GM13976 (cell line): ENCODE measurements at regions not wholly inside any gene's neighbourhood (a gene's known extent, or its start where the extent isn't known, plus 50 kb on each side); places are given as distances from the start of the nearest gene placed in this dataset.
"Not testable (repeated sequence)": the region's sequence is repeated elsewhere in the genome, so short reads cannot be mapped to it uniquely, and the experiment has no call there.

Experiments used
- DNase-seq: peaks from one replicate; pipeline ENCODE4 v3.0.0; 2012; ENCODE audit warnings: low spot score
- CTCF ChIP-seq: IDR thresholded peaks from 2 replicates; pipeline ENCODE4 v1.5.1; 2012; ENCODE audit warnings: borderline replicate concordance, mild to moderate bottlenecking; ENCODE audit not compliant: insufficient read depth; ENCODE audit errors: extremely low read depth, missing control alignments, control extremely low read depth
- in situ Hi-C: fragments of 300-500 bp; cut with MboI; formaldehyde crosslinking; loops from one replicate; pipeline ENCODE4 v1.12.0; 2022; ENCODE audit warnings: low sequenced_read_pairs, mixed read lengths, inconsistent platforms; ENCODE audit not compliant: unreplicated experiment

DNA sequence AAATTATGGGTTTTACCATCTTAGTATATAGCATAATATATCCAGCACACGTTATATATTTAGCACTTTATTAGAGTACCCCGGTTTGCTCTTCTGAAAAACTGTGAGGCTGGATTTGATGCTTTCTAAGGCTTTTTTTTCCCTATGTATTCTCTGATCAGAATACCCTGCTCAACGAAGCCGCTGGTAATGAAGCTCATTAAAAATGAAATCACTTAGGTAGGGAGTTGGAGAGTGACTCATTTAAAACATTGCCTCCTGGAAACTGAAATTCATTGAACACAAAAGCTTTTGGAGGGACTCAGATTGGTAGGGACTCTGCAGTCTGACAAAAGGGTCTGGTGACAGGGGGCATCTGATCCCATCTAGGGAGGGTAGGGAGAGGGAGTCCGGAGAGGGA, 365.4 kb upstream of the MEX3C start:
- no peak for DNase-seq
- no peak for TF ChIP-seq CTCF
- in situ Hi-C loops, result no loop called here

DNA sequence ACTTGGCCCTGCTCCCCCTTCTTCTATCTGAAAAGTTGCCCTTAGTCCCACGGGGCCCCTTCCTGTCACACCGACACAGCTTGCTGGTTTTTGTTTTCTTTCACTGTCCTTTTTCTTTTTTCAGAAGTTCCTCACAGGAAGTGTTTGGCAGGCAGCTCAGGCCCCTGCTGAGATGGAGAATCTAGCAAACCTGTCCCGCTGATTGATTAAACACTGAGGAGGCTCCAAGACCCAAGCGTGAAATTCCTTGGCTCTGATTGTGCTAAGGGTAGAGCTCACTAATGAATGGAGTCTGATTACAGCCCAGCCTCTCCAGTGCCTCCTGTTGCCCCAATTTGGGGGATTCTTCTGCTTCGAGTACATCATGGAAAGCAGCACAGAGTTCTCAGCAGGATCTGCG, 365.9 kb upstream of the MEX3C start:
- no peak for TF ChIP-seq CTCF
- in situ Hi-C loops, result no loop called here
- no peak for DNase-seq

DNA sequence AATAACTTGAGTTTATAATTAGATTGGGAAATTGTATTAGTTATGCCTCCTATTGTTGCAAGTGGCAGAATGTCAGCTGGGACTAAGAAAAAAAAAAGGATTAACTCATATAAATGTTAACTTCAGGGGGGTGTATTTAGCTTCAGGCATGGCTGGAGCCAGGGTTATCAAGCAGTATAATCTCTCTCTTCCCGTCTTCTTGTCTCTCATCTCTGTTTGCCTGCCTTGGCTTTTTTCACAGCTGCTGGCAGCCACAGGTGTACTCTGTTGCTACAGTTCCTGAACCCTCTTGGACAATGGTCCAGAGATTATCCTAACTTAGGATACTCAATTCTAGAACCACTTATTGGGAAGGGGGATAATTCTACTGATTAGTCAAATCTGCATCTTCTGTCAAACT, 370.7 kb upstream of the MEX3C start:
- no peak for TF ChIP-seq CTCF
- DNase-seq, result no peak
- in situ Hi-C loops, result no loop called here

- DNase-seq, result no peak
- no peak for TF ChIP-seq CTCF
- in situ Hi-C loops, result no loop called here
Observed at GRCh38 chr18:51569153-51569552, 371.7 kb upstream of the MEX3C start.

DNA sequence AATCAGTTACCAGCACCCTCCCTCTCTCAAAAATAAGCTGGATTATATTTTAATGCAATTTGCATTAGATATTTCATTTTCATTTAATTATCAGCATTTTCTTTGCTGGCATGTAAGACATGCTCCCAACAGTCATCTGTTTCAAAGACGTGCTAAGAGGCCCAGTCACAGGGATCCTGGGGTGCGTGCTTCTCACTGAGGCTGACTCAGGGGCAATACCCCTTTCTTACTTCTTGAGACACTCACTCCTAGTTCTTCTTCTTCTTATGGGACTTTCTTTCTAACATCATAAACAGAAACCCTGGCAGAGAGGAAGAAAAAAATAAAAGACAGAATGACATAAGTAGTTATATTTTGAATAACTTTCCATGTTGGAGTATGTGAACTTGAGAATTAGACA, 372.1 kb upstream of the MEX3C start:
- no peak for TF ChIP-seq CTCF
- DNase-seq, result no peak
- in situ Hi-C loops, result no loop called here

DNA sequence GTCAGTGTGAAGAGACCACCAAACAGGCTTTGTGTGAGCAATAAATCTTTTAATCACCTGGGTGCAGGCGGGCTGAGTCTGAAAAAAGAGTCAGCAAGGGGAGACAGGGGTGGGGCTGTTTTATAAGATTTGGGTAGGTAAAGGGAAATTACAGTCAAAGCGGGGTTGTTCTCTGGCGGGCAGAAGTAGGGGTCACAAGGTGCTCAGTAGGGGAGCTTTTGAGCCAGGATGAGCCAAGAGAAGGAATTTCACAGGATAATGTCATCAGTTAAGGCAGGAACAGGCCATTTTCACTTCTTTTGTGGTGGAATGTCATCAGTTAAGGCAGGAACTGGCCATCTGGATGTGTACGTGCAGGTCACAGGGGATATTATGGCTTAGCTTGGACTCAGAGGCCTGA, 372.6 kb upstream of the MEX3C start:
- DNase-seq, in situ Hi-C loops: not testable (repeated sequence)

GRCh38 chr18:51573886-51574285, 376.4 kb upstream of the MEX3C start:
- DNase-seq, in situ Hi-C loops: not testable (repeated sequence)

DNA sequence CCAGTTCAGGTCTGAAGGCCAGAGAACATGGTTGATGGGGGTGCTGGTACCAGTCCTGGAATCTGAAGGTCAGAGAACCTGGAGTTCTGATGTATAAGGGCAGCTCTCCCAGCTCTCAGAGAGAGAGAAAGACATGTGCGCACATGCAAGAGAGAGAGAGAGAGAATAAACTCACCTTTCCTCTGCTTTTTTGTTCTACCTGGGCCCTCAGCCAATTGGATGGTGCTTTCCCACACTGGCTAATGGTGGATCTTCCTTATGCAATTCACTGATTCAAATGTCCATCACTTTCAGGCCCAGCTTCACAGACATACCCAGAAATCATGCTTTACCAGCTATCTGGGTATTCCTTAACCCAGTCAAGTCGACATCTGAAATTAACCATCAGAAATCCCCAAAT, 377.7 kb upstream of the MEX3C start:
- in situ Hi-C loops, result no loop called here
- no peak for DNase-seq
- no peak for TF ChIP-seq CTCF
